ENCODE measurements at regions not wholly inside any gene's neighbourhood (a gene's known extent, or its start where the extent isn't known, plus 50 kb on each side); places are given as distances from the start of the nearest gene placed in this dataset.

DNA sequence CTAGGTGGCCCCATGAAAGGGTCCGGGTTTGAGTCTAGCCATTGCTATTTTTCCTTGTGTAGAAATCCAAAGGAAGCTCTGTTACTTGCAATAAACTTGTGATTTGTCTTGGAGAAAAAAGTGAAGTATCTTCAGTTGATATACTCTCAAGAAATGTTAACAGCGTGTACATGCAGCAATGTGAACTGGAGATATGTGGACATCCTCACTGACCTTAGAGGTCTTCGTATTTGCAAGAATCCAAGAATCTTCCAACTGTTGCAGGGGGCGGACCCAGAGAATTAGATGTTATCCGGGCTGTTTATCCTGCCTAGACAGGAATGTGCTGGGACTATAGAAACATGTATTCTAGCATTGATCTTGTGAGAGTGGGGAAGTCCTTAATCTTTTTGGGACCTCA lies 187.6 kb downstream of the KCNS3 start:
- no peak for TF ChIP-seq POLR2A (IDR thresholded peaks at IDR 0.05)
- TF ChIP-seq, protein P1, sequence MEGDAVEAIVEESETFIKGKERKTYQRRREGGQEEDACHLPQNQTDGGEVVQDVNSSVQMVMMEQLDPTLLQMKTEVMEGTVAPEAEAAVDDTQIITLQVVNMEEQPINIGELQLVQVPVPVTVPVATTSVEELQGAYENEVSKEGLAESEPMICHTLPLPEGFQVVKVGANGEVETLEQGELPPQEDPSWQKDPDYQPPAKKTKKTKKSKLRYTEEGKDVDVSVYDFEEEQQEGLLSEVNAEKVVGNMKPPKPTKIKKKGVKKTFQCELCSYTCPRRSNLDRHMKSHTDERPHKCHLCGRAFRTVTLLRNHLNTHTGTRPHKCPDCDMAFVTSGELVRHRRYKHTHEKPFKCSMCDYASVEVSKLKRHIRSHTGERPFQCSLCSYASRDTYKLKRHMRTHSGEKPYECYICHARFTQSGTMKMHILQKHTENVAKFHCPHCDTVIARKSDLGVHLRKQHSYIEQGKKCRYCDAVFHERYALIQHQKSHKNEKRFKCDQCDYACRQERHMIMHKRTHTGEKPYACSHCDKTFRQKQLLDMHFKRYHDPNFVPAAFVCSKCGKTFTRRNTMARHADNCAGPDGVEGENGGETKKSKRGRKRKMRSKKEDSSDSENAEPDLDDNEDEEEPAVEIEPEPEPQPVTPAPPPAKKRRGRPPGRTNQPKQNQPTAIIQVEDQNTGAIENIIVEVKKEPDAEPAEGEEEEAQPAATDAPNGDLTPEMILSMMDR (IDR thresholded peaks at IDR 0.05), result no peak
